ENCODE measurements at regions not wholly inside any gene's neighbourhood (a gene's known extent, or its start where the extent isn't known, plus 50 kb on each side); places are given as distances from the start of the nearest gene placed in this dataset.

DNA sequence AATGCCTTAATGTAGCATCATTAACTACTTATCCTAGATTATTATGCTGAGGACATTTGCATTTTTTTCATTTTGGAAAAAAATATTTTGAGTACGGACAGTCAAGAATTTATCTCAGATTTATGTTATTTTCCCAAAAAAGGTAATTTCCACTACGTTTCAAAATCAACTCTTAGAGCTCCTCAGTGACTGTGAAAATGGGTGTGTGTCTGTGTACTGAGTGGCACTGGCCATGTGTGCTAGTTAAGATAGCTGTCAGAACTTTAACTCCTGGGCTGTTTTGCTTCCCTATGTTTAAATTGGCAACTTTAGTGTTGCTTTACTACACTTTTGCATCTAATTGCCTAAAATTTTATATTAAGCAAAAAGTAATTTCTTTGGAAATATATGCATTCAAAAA lies 927.4 kb downstream of the EFNB2 start:
- no peak for DNase-seq
- H3K27ac ChIP-seq (ENCODE audit: insufficient read depth, low read length, poor library complexity, severe bottlenecking), result no peak overlapping the region

DNA sequence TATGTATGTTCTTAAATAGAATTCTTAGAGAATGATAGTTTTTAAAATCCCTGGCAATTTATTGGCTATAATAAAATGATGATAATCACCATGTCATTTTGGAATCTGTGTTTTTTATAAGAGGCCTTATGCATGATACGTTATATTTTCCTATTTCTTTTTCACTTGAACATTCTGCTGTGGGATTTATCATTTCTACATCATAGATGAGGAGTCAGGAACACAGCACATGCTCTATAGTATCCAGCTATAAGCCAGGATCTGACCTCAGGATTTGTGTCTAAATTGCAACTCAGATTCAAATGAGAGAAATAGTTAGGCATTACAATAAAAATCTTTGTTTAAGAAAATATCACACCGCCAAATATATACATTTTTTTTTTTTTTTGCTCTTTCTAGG lies 928.0 kb downstream of the EFNB2 start:
- Histone ChIP-seq H3K27me3 (replicated peaks; ENCODE audit: control insufficient read depth, insufficient read depth, low read length, poor library complexity, severe bottlenecking) (no peaks in the 10 kb centered on the region), H3K4me3 (ENCODE audit: insufficient read depth, low read depth, low read length, poor library complexity, severe bottlenecking) (no peak overlapping the region), H3K9me3 (ENCODE audit: control insufficient read depth, low read length) (no peaks in the 10 kb centered on the region), H3K27ac (ENCODE audit: insufficient read depth, low read length, poor library complexity, severe bottlenecking) (no peak overlapping the region), H3K36me3 (ENCODE audit: control insufficient read depth, insufficient read depth, low read length) (no peaks in the 10 kb centered on the region), H3K4me1 (ENCODE audit: control insufficient read depth, insufficient read depth, low read length, poor library complexity, severe bottlenecking) (no peaks in the 10 kb centered on the region)
- DNase-seq, result no peak

More for the DNA sequence above, 927.4 kb downstream of the EFNB2 start:
- Histone ChIP-seq H3K4me1 (ENCODE audit: control insufficient read depth, insufficient read depth, low read length, poor library complexity, severe bottlenecking) (no peaks in the 10 kb centered on the region), H3K9me3 (ENCODE audit: control insufficient read depth, low read length) (no peaks in the 10 kb centered on the region), H3K4me3 (ENCODE audit: insufficient read depth, low read depth, low read length, poor library complexity, severe bottlenecking) (no peak overlapping the region), H3K36me3 (ENCODE audit: control insufficient read depth, insufficient read depth, low read length) (no peaks in the 10 kb centered on the region), H3K27me3 (replicated peaks; ENCODE audit: control insufficient read depth, insufficient read depth, low read length, poor library complexity, severe bottlenecking) (no peaks in the 10 kb centered on the region)

DNA sequence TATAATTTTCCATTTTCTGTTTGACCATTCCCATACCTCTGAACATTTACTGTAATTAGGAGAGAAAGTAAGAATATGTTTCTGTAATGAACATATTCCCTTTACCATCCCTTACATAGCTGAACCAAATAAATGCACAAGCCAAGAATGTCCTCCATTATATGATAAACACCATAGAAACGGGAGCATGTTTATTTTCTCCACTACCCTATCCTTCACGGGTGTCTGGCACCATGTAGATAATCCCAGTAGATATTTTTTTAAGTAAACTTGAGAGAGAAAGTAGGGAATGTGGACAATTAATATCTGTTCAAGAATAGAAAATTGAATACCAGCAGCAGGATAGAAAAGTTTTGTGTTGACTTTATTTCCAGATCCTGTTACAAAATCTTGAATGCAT lies 928.4 kb downstream of the EFNB2 start:
- no peak for DNase-seq
- Histone ChIP-seq H3K27ac (ENCODE audit: insufficient read depth, low read length, poor library complexity, severe bottlenecking) (no peak overlapping the region), H3K36me3 (ENCODE audit: control insufficient read depth, insufficient read depth, low read length) (no peaks in the 10 kb centered on the region)

DNA sequence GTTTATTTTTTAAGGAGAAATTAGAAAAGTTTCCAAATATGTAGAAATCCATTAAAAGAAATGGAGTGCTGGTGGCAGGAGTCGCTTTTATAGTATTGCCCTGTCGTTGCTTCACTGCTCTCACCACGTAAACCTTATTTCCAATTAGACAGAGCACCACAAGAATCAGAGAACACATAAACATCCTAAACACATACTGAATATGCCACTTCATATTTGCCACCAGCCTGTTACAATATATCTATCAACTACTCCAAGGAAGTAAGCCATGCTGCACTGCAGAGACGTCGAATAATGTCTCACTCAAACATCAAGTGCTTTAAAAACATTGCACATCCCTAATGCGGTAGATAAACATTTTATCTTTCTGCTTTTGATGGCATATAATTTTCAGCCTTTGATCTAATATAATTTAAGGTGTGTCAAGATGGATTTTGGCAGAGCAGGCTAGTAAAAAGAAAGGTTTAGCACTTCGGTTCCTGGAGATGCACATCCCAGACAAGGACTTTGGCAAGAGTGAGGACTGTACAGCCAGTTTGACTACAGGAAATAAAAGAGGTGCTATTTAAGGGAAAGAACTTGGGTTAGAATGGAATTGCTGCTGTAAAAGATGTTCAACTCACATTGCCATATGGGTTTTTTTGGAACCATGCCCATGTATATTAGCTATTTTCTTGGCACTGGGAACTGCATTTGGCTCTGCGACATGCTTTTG lies 932.3 kb downstream of the EFNB2 start:
- Histone ChIP-seq H3K27ac (ENCODE audit: insufficient read depth, low read length, poor library complexity, severe bottlenecking) (no peak overlapping the region), H3K9me3 (ENCODE audit: control insufficient read depth, low read length) (no peaks in the 10 kb centered on the region), H3K36me3 (ENCODE audit: control insufficient read depth, insufficient read depth, low read length) (no peaks in the 10 kb centered on the region), H3K4me1 (ENCODE audit: control insufficient read depth, insufficient read depth, low read length, poor library complexity, severe bottlenecking) (no peaks in the 10 kb centered on the region), H3K27me3 (replicated peaks; ENCODE audit: control insufficient read depth, insufficient read depth, low read length, poor library complexity, severe bottlenecking) (no peaks in the 10 kb centered on the region), H3K4me3 (ENCODE audit: insufficient read depth, low read depth, low read length, poor library complexity, severe bottlenecking) (no peak overlapping the region)
- DNase-seq, result no peak

More for the DNA sequence above, 928.4 kb downstream of the EFNB2 start:
- H3K27me3 ChIP-seq (replicated peaks; ENCODE audit: control insufficient read depth, insufficient read depth, low read length, poor library complexity, severe bottlenecking), result no peaks in the 10 kb centered on the region
- H3K4me1 ChIP-seq (ENCODE audit: control insufficient read depth, insufficient read depth, low read length, poor library complexity, severe bottlenecking), result no peaks in the 10 kb centered on the region
- H3K4me3 ChIP-seq (ENCODE audit: insufficient read depth, low read depth, low read length, poor library complexity, severe bottlenecking), result no peak overlapping the region
- no peaks in the 10 kb centered on the region for H3K9me3 ChIP-seq (ENCODE audit: control insufficient read depth, low read length)

DNA sequence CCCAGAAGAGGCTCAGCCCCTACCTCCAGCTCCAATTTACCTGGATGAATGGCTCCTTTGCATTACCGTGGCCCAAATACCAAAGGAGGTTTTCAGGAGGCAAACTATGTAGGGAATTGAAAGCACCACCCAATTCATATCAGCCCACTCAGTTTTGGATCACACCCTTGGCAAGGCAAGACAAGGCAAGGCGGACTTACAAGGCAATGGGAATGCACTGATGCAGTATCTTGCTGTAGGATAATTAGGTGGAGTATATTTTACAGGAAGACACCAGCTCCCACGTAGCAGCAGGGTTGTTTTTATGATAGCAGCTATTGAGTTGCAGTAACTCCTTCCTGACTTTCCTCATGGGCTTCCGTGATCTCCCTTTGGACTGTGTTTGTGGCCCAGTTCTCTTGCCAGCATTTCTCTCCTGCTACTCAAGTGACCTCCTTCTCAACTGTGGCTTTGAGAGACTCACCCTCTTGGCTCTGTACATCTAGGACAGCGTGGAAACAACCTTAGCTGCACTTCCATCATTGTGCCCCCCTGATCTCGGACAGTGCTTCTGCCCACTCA lies 935.9 kb downstream of the EFNB2 start:
- DNase-seq, result no peak
- Histone ChIP-seq H3K27ac (ENCODE audit: insufficient read depth, low read length, poor library complexity, severe bottlenecking) (no peak overlapping the region), H3K9me3 (ENCODE audit: control insufficient read depth, low read length) (no peaks in the 10 kb centered on the region), H3K36me3 (ENCODE audit: control insufficient read depth, insufficient read depth, low read length) (no peaks in the 10 kb centered on the region), H3K4me1 (ENCODE audit: control insufficient read depth, insufficient read depth, low read length, poor library complexity, severe bottlenecking) (no peaks in the 10 kb centered on the region), H3K4me3 (ENCODE audit: insufficient read depth, low read depth, low read length, poor library complexity, severe bottlenecking) (no peak overlapping the region), H3K27me3 (replicated peaks; ENCODE audit: control insufficient read depth, insufficient read depth, low read length, poor library complexity, severe bottlenecking) (no peaks in the 10 kb centered on the region)

DNA sequence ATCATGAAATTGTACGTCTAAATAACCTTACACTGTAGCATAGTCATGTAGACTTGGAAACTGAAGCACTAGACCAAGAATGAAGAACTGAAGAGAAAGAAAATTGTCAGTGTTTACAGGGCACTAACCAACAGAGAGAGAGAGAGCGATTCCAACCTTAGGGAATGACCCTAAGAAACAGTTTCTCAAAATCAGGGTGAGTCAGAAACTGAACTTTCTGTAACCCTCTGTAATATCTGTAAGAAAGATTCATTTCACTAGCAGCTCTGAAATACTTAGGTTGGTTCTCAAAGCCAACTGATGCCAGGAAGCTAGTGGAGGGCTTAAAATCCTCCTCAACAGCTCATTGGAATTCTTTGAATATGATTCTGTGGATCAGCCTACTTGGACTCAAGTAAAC lies 936.9 kb downstream of the EFNB2 start:
- no peak overlapping the region for H3K4me3 ChIP-seq (ENCODE audit: insufficient read depth, low read depth, low read length, poor library complexity, severe bottlenecking)
- no peaks in the 10 kb centered on the region for H3K4me1 ChIP-seq (ENCODE audit: control insufficient read depth, insufficient read depth, low read length, poor library complexity, severe bottlenecking)
- H3K27ac ChIP-seq (ENCODE audit: insufficient read depth, low read length, poor library complexity, severe bottlenecking), result no peak overlapping the region
- H3K36me3 ChIP-seq (ENCODE audit: control insufficient read depth, insufficient read depth, low read length), result no peaks in the 10 kb centered on the region
- H3K27me3 ChIP-seq (replicated peaks; ENCODE audit: control insufficient read depth, insufficient read depth, low read length, poor library complexity, severe bottlenecking), result no peaks in the 10 kb centered on the region
- H3K9me3 ChIP-seq (ENCODE audit: control insufficient read depth, low read length), result no peaks in the 10 kb centered on the region
- no peak for DNase-seq

DNA sequence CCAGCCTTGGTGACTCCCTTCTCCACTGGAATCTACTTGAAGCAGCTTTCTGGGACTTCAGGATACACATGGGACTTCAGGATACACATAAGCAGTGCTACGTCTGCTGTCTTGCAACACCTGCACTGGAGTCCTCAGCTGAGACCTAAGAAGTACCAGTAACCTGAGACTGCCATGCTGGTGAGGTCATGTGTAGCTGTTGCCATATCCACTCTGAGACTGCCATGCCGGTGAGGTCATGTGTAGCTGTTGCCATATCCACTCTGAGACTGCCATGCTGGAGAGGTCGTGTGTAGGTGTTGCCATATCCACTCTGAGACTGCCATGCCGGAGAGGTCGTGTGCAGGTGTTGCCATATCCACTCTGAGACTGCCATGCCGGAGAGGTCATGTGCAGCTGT lies 937.9 kb downstream of the EFNB2 start:
- Histone ChIP-seq H3K4me1 (ENCODE audit: control insufficient read depth, insufficient read depth, low read length, poor library complexity, severe bottlenecking) (no peaks in the 10 kb centered on the region), H3K27ac (ENCODE audit: insufficient read depth, low read length, poor library complexity, severe bottlenecking) (no peak overlapping the region), H3K9me3 (ENCODE audit: control insufficient read depth, low read length) (no peaks in the 10 kb centered on the region), H3K4me3 (ENCODE audit: insufficient read depth, low read depth, low read length, poor library complexity, severe bottlenecking) (no peak overlapping the region), H3K36me3 (ENCODE audit: control insufficient read depth, insufficient read depth, low read length) (no peaks in the 10 kb centered on the region), H3K27me3 (replicated peaks; ENCODE audit: control insufficient read depth, insufficient read depth, low read length, poor library complexity, severe bottlenecking) (no peaks in the 10 kb centered on the region)
- no peak for DNase-seq

DNA sequence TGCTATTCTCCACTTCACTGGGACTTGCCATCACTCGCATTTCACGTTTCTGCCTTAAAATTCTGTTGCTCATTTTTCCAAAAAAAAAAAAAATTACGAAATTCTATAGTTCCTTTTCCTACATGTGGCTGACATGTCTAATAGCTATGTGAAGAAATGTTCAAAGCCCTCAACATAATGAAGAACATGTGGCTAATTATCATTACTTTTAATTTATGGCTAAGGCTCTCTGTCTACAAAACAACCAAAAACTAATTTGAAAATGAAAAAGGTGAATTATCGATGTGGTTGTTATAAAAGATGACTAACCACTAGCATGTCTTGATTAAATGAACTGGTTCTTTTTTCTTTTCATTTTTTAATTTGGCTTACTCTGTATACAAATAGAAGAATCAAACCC lies 940.0 kb downstream of the EFNB2 start:
- H3K4me1 ChIP-seq (ENCODE audit: control insufficient read depth, insufficient read depth, low read length, poor library complexity, severe bottlenecking), result no peaks in the 10 kb centered on the region
- H3K4me3 ChIP-seq (ENCODE audit: insufficient read depth, low read depth, low read length, poor library complexity, severe bottlenecking), result no peak overlapping the region
- no peak for DNase-seq
- H3K36me3 ChIP-seq (ENCODE audit: control insufficient read depth, insufficient read depth, low read length), result no peaks in the 10 kb centered on the region
- H3K9me3 ChIP-seq (ENCODE audit: control insufficient read depth, low read length), result no peaks in the 10 kb centered on the region
- H3K27me3 ChIP-seq (replicated peaks; ENCODE audit: control insufficient read depth, insufficient read depth, low read length, poor library complexity, severe bottlenecking), result no peaks in the 10 kb centered on the region
- no peak overlapping the region for H3K27ac ChIP-seq (ENCODE audit: insufficient read depth, low read length, poor library complexity, severe bottlenecking)

DNA sequence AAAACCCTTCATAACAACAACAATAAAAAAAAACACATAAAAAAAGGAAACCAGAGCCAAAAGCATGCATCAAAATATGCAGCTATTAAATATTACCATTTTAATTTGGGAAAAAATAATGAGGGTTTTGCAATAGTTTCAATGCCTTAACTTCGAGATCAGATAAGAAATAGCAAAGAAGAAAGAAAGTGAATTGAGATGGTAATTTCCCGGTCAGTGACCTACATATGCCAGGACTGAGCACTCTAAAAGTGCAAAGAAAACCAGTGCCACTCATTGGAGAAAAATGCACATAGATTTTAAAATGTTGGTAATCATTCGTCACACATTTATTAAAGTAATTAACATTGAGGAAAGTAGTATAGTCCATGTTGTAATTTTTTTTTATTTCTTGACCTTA lies 944.2 kb downstream of the EFNB2 start:
- Histone ChIP-seq H3K27me3 (replicated peaks; ENCODE audit: control insufficient read depth, insufficient read depth, low read length, poor library complexity, severe bottlenecking) (no peaks in the 10 kb centered on the region), H3K4me1 (ENCODE audit: control insufficient read depth, insufficient read depth, low read length, poor library complexity, severe bottlenecking) (no peaks in the 10 kb centered on the region), H3K9me3 (ENCODE audit: control insufficient read depth, low read length) (no peaks in the 10 kb centered on the region), H3K27ac (ENCODE audit: insufficient read depth, low read length, poor library complexity, severe bottlenecking) (no peak overlapping the region), H3K36me3 (ENCODE audit: control insufficient read depth, insufficient read depth, low read length) (no peaks in the 10 kb centered on the region), H3K4me3 (ENCODE audit: insufficient read depth, low read depth, low read length, poor library complexity, severe bottlenecking) (no peak overlapping the region)
- no peak for DNase-seq

DNA sequence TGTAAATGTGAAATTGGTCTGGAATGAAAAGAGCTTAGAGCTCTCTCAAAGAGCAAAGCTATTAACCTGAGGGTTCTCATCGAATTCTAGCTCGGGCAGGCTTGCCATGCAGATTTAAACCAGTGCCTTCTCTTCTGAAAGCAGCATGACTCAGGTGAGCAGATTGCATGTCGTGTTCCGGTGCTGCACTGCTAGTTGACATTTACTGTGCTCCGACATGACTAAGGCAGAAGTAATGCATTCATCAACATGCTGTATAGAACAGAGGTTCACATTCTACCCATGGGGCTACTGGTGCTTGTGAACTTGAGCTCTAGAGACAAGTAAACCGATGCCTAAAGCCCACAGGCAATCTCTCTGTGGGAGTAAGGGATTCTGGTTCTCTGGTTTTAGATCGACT lies 947.7 kb downstream of the EFNB2 start:
- DNase-seq, result no peak
- H3K27me3 ChIP-seq (replicated peaks; ENCODE audit: control insufficient read depth, insufficient read depth, low read length, poor library complexity, severe bottlenecking), result no peaks in the 10 kb centered on the region
- no peak overlapping the region for H3K27ac ChIP-seq (ENCODE audit: insufficient read depth, low read length, poor library complexity, severe bottlenecking)
- no peaks in the 10 kb centered on the region for H3K36me3 ChIP-seq (ENCODE audit: control insufficient read depth, insufficient read depth, low read length)
- no peak overlapping the region for H3K4me3 ChIP-seq (ENCODE audit: insufficient read depth, low read depth, low read length, poor library complexity, severe bottlenecking)
- no peaks in the 10 kb centered on the region for H3K9me3 ChIP-seq (ENCODE audit: control insufficient read depth, low read length)
- no peaks in the 10 kb centered on the region for H3K4me1 ChIP-seq (ENCODE audit: control insufficient read depth, insufficient read depth, low read length, poor library complexity, severe bottlenecking)
